ENCODE measurements at regions not wholly inside any gene's neighbourhood (a gene's known extent, or its start where the extent isn't known, plus 50 kb on each side); places are given as distances from the start of the nearest gene placed in this dataset.

- Histone ChIP-seq H3K4me1 (ENCODE audit: control insufficient read depth in 1 of 2, insufficient read depth in 2 of 2, low read depth in 1 of 2, low read length in 1 of 2) (peaks cover 0 to 2% of the 10 kb centered on the region in 2 experiments; a peak in 2 of 4 replicates), H3K9me3 (no peaks in the 10 kb centered on the region), H3K4me2 (no peak overlapping the region), H3K4me3 (ENCODE audit: low read depth in 2 of 2, low read length in 1 of 2) (no peak overlapping the region), H3K79me2 (ENCODE audit: insufficient read depth) (no peaks in the 10 kb centered on the region), H3K9me2 (no peaks in the 10 kb centered on the region), H2AFZ (ENCODE audit: low read depth) (no peak overlapping the region), H3K27me3 (ENCODE audit: insufficient read depth) (no peaks in the 10 kb centered on the region), H3K36me3 (replicated peaks in 1 of 2; ENCODE audit: control insufficient read depth in 1 of 2, insufficient read depth in 2 of 2, low read length in 1 of 2) (no peaks in the 10 kb centered on the region), H3K9ac (no peak overlapping the region), H4K20me1 (ENCODE audit: insufficient read depth) (no peaks in the 10 kb centered on the region), H3F3A (replicated peaks; ENCODE audit: insufficient read depth) (no peaks in the 10 kb centered on the region), H3K27ac (ENCODE audit: low read depth in 2 of 2, low read length in 1 of 2) (no peak overlapping the region)
- 27% methylated on average over 4 of the region's 4 CpGs for WGBS (ENCODE audit: low lambda C conversion rate)
- TF ChIP-seq FOXJ3 (CRISPR knock-in tag; IDR thresholded peaks at IDR 0.05) (no peak), GABPA (IDR thresholded peaks at IDR 0.05; ENCODE audit: low read depth) (no peak)
- no peak for DNase-seq
- ChIA-PET POLR2A (no interaction called here), CTCF (no interaction called here)
These were observed 154.3 kb upstream of the EOLA2 start for GRCh38 chrX:150092549-150092948.

- no peaks in the 10 kb centered on the region for H3K36me3 ChIP-seq (replicated peaks in 1 of 2; ENCODE audit: control insufficient read depth in 1 of 2, insufficient read depth in 2 of 2, low read length in 1 of 2)
- no peak for DNase-seq
- no peak overlapping the region for H2AFZ ChIP-seq (ENCODE audit: low read depth)
- WGBS (ENCODE audit: low lambda C conversion rate): 0% methylated on average over 1 of the region's 1 CpG
- H3K4me1 ChIP-seq (ENCODE audit: control insufficient read depth in 1 of 2, insufficient read depth in 2 of 2, low read depth in 1 of 2, low read length in 1 of 2): peaks cover 0 to 2% of the 10 kb centered on the region in 2 experiments; a peak in 2 of 4 replicates
- no peaks in the 10 kb centered on the region for H3F3A ChIP-seq (replicated peaks; ENCODE audit: insufficient read depth)
- ChIA-PET POLR2A (no interaction called here), CTCF (interaction anchor here (1.0 kb wide), 1 partner anchor 15 kb away, joined by 3 read pairs; no protein-coding TSS in a partner anchor)
- no peaks in the 10 kb centered on the region for H3K9me2 ChIP-seq
- H4K20me1 ChIP-seq (ENCODE audit: insufficient read depth): no peaks in the 10 kb centered on the region
- no peaks in the 10 kb centered on the region for H3K79me2 ChIP-seq (ENCODE audit: insufficient read depth)
- H3K4me2 ChIP-seq: no peak overlapping the region
- TF ChIP-seq MEF2A (IDR thresholded peaks at IDR 0.05; ENCODE audit: borderline replicate concordance, low read depth) (no peak), ELF1 (IDR thresholded peaks at IDR 0.05) (no peak), RCOR1 (IDR thresholded peaks at IDR 0.05; ENCODE audit: low read length) (no peak), GATA2 (CRISPR knock-in tag; IDR thresholded peaks at IDR 0.05) (no peak), PBX3 (IDR thresholded peaks at IDR 0.05) (no peak), MXI1 (IDR thresholded peaks at IDR 0.05; ENCODE audit: low read depth, low read length) (no peak), USF1 (IDR thresholded peaks at IDR 0.05; ENCODE audit: borderline replicate concordance, low read depth) (no peak), RAD21 (IDR thresholded peaks at IDR 0.05; ENCODE audit: low read length) (no peak)
- peak overlapping the region in 1 of 2 experiments; percentile 62; a peak in 1 of 4 replicates for H3K27ac ChIP-seq (ENCODE audit: low read depth in 2 of 2, low read length in 1 of 2)
- H3K9me3 ChIP-seq: no peaks in the 10 kb centered on the region
- H3K9ac ChIP-seq: no peak overlapping the region
- H3K27me3 ChIP-seq (ENCODE audit: insufficient read depth): no peaks in the 10 kb centered on the region
- H3K4me3 ChIP-seq (ENCODE audit: low read depth in 2 of 2, low read length in 1 of 2): no peak overlapping the region
These were observed 156.1 kb upstream of the EOLA2 start for GRCh38 chrX:150094375-150094774.

GRCh38 chrX:150094996-150095395 is 156.7 kb upstream of the EOLA2 start:
- no peak for DNase-seq
- H2AFZ ChIP-seq (ENCODE audit: low read depth): no peak overlapping the region
- CTCF ChIA-PET: interaction anchor here (1.0 kb wide), 1 partner anchor 14 kb away, joined by 3 read pairs; no protein-coding TSS in a partner anchor
- no peaks in the 10 kb centered on the region; a peak in 1 of 4 replicates for H3K4me1 ChIP-seq (ENCODE audit: control insufficient read depth in 1 of 2, insufficient read depth in 2 of 2, low read depth in 1 of 2, low read length in 1 of 2)
- no peak overlapping the region for H3K9ac ChIP-seq
- no peak overlapping the region for H3K4me2 ChIP-seq
- H3K9me3 ChIP-seq: no peaks in the 10 kb centered on the region
- H3K27ac ChIP-seq (ENCODE audit: low read depth in 2 of 2, low read length in 1 of 2): peak overlapping the region in 1 of 2 experiments; percentile 62; a peak in 1 of 4 replicates
- no peaks in the 10 kb centered on the region for H3K79me2 ChIP-seq (ENCODE audit: insufficient read depth)
- no peaks in the 10 kb centered on the region for H3K36me3 ChIP-seq (replicated peaks in 1 of 2; ENCODE audit: control insufficient read depth in 1 of 2, insufficient read depth in 2 of 2, low read length in 1 of 2)
- no peaks in the 10 kb centered on the region for H3K9me2 ChIP-seq
- H3K27me3 ChIP-seq (ENCODE audit: insufficient read depth): no peaks in the 10 kb centered on the region
- H3F3A ChIP-seq (replicated peaks; ENCODE audit: insufficient read depth): no peaks in the 10 kb centered on the region
- H3K4me3 ChIP-seq (ENCODE audit: low read depth in 2 of 2, low read length in 1 of 2): no peak overlapping the region
- POLR2A ChIA-PET: no interaction called here
- no peaks in the 10 kb centered on the region for H4K20me1 ChIP-seq (ENCODE audit: insufficient read depth)
- TF ChIP-seq RCOR1 (IDR thresholded peaks at IDR 0.05; ENCODE audit: low read length) (no peak), YY1 (IDR thresholded peaks at IDR 0.05; ENCODE audit: low read depth) (no peak), TAF1 (IDR thresholded peaks at IDR 0.05; ENCODE audit: borderline replicate concordance, low read depth, low read length) (no peak), USF1 (IDR thresholded peaks at IDR 0.05; ENCODE audit: borderline replicate concordance, low read depth) (no peak), NRF1 (IDR thresholded peaks at IDR 0.05; ENCODE audit: low read depth, low read length) (no peak), USF2 (IDR thresholded peaks at IDR 0.05; ENCODE audit: borderline replicate concordance, low read depth, low read length) (no peak), FOSL2 (IDR thresholded peaks at IDR 0.05; ENCODE audit: borderline replicate concordance, low read depth) (no peak), SIN3A (IDR thresholded peaks at IDR 0.05; ENCODE audit: borderline replicate concordance, low read depth, low read length) (no peak)
